CD8-positive, alpha-beta memory T cell (primary cell): ENCODE measurements at regions not wholly inside any gene's neighbourhood (a gene's known extent, or its start where the extent isn't known, plus 50 kb on each side); places are given as distances from the start of the nearest gene placed in this dataset.
"Not testable (repeated sequence)": the region's sequence is repeated elsewhere in the genome, so short reads cannot be mapped to it uniquely, and the experiment has no call there.

Experiments
- CTCF ChIA-PET: fragments of 350-600 bp; sonication (Branson Sonifier 250); formaldehyde crosslinking; loops from one replicate; lab custom pipeline; 2021; ENCODE audit warnings: antibody characterized with exemption; lab: Charles Lee
- POLR2A ChIA-PET: fragments of 350-600 bp; sonication (Branson Sonifier 250); formaldehyde crosslinking; loops from one replicate; lab custom pipeline; 2021; ENCODE audit warnings: antibody characterized with exemption; lab: Charles Lee
- DNase-seq, 5 donors: peaks; one replicate each; pipeline versions ENCODE4 v3.0.0 to v3.0.0-alpha.2; 2020 to 2022; ENCODE audit warnings: mixed read lengths in 1 of 5
- H3K27ac ChIP-seq: one replicate; pipeline ENCODE4 v1.7.0; 2013; ENCODE audit warnings: low read depth, mild to moderate bottlenecking, low read length, moderate library complexity
- H3K27me3 ChIP-seq: 2 replicates; pipeline ENCODE4 v1.7.0; 2013; ENCODE audit warnings: low read length, mild to moderate bottlenecking; ENCODE audit not compliant: insufficient read depth, poor library complexity, severe bottlenecking
- H3K36me3 ChIP-seq: 2 replicates; pipeline ENCODE4 v1.7.0; 2013; ENCODE audit warnings: mild to moderate bottlenecking, low read length, moderate library complexity; ENCODE audit not compliant: insufficient read depth
- H3K4me1 ChIP-seq: 2 replicates; pipeline ENCODE4 v1.7.0; 2013; ENCODE audit warnings: mild to moderate bottlenecking, low read length, moderate library complexity; ENCODE audit not compliant: insufficient read depth
- H3K4me3 ChIP-seq: 2 replicates; pipeline ENCODE4 v1.7.0; 2013; ENCODE audit warnings: mild to moderate bottlenecking, low read length
- H3K9me3 ChIP-seq: 2 replicates; pipeline ENCODE4 v1.7.0; 2013; ENCODE audit warnings: mild to moderate bottlenecking, low read length
- H3K27ac Mint-ChIP-seq, 8 donors: one replicate each; pipeline ENCODE4 v1.8.0; 2020 to 2021; ENCODE audit warnings: mixed read lengths in 8 of 8, mild to moderate bottlenecking in 6 of 8, inconsistent platforms in 3 of 8, moderate library complexity in 3 of 8
- H3K27me3 Mint-ChIP-seq, 2 donors: one replicate each; pipeline ENCODE4 v1.8.0; 2020 to 2021; ENCODE audit warnings: mixed read lengths in 2 of 2, mild to moderate bottlenecking in 1 of 2, moderate library complexity in 1 of 2
- H3K36me3 Mint-ChIP-seq, 3 donors: one replicate each; pipeline ENCODE4 v1.8.0; 2020 to 2021; ENCODE audit warnings: mixed read lengths in 3 of 3, inconsistent platforms in 1 of 3, mild to moderate bottlenecking in 1 of 3
- H3K4me1 Mint-ChIP-seq, 3 donors: one replicate each; pipeline ENCODE4 v1.8.0; 2020 to 2021; ENCODE audit warnings: mixed read lengths in 3 of 3, inconsistent platforms in 1 of 3, mild to moderate bottlenecking in 1 of 3
- H3K4me3 Mint-ChIP-seq, 7 donors: one replicate each; pipeline ENCODE4 v1.8.0; 2020 to 2021; ENCODE audit warnings: mixed read lengths in 7 of 7, mild to moderate bottlenecking in 6 of 7, moderate library complexity in 4 of 7, inconsistent platforms in 2 of 7
- H3K9me3 Mint-ChIP-seq, 5 donors: one replicate each; pipeline ENCODE4 v1.8.0; 2020 to 2022; ENCODE audit warnings: mixed read lengths in 5 of 5, mild to moderate bottlenecking in 3 of 5, moderate library complexity in 2 of 5, inconsistent platforms in 1 of 5

- H3K4me1 Mint-ChIP-seq, H3K36me3 Mint-ChIP-seq, H3K36me3 ChIP-seq, H3K9me3 ChIP-seq, H3K9me3 Mint-ChIP-seq, POLR2A ChIA-PET, CTCF ChIA-PET, H3K4me3 ChIP-seq, H3K27me3 ChIP-seq, DNase-seq, H3K27ac Mint-ChIP-seq, H3K27me3 Mint-ChIP-seq, H3K27ac ChIP-seq, H3K4me3 Mint-ChIP-seq, H3K4me1 ChIP-seq: not testable (repeated sequence)
Measured at GRCh38 chr15:84401461-84401860, 165.9 kb downstream of the GOLGA6L4 start.

GRCh38 chr15:84401891-84402840 lies 166.6 kb downstream of the GOLGA6L4 start:
- H3K4me3 Mint-ChIP-seq, POLR2A ChIA-PET: not testable (repeated sequence)

GRCh38 chr15:84402856-84403608 lies 167.5 kb downstream of the GOLGA6L4 start:
- ChIA-PET CTCF (no interaction called here), POLR2A (no interaction called here)
- peaks cover 0 to 3% of the 10 kb centered on the region in 2 donors for H3K27me3 Mint-ChIP-seq
- no peak for DNase-seq
- Histone ChIP-seq H3K36me3 (no peaks in the 10 kb centered on the region), H3K4me3 (no peak overlapping the region), H3K27ac (no peak overlapping the region), H3K27me3 (no peaks in the 10 kb centered on the region), H3K4me1 (no peaks in the 10 kb centered on the region), H3K9me3 (no peaks in the 10 kb centered on the region)
- no peak overlapping the region for H3K27ac Mint-ChIP-seq
- no peaks in the 10 kb centered on the region for H3K9me3 Mint-ChIP-seq
- H3K4me3 Mint-ChIP-seq = no peak overlapping the region
- no peaks in the 10 kb centered on the region for H3K4me1 Mint-ChIP-seq
- H3K36me3 Mint-ChIP-seq = no peaks in the 10 kb centered on the region

More at GRCh38 chr15:84401891-84402840, 166.6 kb downstream of the GOLGA6L4 start:
- H3K27ac Mint-ChIP-seq, H3K9me3 ChIP-seq, H3K4me3 ChIP-seq, H3K4me1 Mint-ChIP-seq, DNase-seq, H3K36me3 Mint-ChIP-seq, H3K27me3 ChIP-seq, H3K9me3 Mint-ChIP-seq, H3K36me3 ChIP-seq, H3K27ac ChIP-seq, H3K4me1 ChIP-seq, CTCF ChIA-PET, H3K27me3 Mint-ChIP-seq: not testable (repeated sequence)

GRCh38 chr15:84409357-84409756 lies 173.8 kb downstream of the GOLGA6L4 start:
- not testable (repeated sequence) for H3K36me3 Mint-ChIP-seq, H3K27me3 ChIP-seq

GRCh38 chr15:84421513-84422181 lies 179.2 kb upstream of the ZSCAN2 start:
- H3K27ac ChIP-seq, H3K4me3 ChIP-seq, H3K27me3 ChIP-seq, H3K9me3 Mint-ChIP-seq, H3K4me1 Mint-ChIP-seq, H3K4me3 Mint-ChIP-seq, H3K36me3 ChIP-seq, POLR2A ChIA-PET, H3K4me1 ChIP-seq, H3K9me3 ChIP-seq, H3K27me3 Mint-ChIP-seq, H3K36me3 Mint-ChIP-seq, CTCF ChIA-PET, H3K27ac Mint-ChIP-seq: not testable (repeated sequence)
- peak in 1 of 5 donors; percentile 20 for DNase-seq

More at GRCh38 chr15:84409357-84409756, 173.8 kb downstream of the GOLGA6L4 start:
- DNase-seq, H3K4me3 Mint-ChIP-seq, H3K27me3 Mint-ChIP-seq, H3K27ac ChIP-seq, H3K9me3 ChIP-seq, H3K4me1 ChIP-seq, H3K4me1 Mint-ChIP-seq, H3K4me3 ChIP-seq, CTCF ChIA-PET, H3K27ac Mint-ChIP-seq, POLR2A ChIA-PET, H3K9me3 Mint-ChIP-seq, H3K36me3 ChIP-seq: not testable (repeated sequence)

- CTCF ChIA-PET, H3K27ac Mint-ChIP-seq, H3K9me3 Mint-ChIP-seq, H3K9me3 ChIP-seq, H3K36me3 Mint-ChIP-seq, H3K4me1 Mint-ChIP-seq, H3K4me3 ChIP-seq, DNase-seq, H3K4me1 ChIP-seq, H3K27me3 ChIP-seq, H3K4me3 Mint-ChIP-seq, H3K27ac ChIP-seq, H3K27me3 Mint-ChIP-seq, POLR2A ChIA-PET, H3K36me3 ChIP-seq: not testable (repeated sequence)
Measured at GRCh38 chr15:84425327-84425726, 175.5 kb upstream of the ZSCAN2 start.

- H3K9me3 Mint-ChIP-seq, H3K27me3 ChIP-seq, H3K4me3 ChIP-seq, H3K9me3 ChIP-seq, CTCF ChIA-PET, DNase-seq, H3K4me1 ChIP-seq, H3K36me3 Mint-ChIP-seq, H3K4me3 Mint-ChIP-seq, H3K27ac ChIP-seq, H3K27ac Mint-ChIP-seq, POLR2A ChIA-PET, H3K36me3 ChIP-seq, H3K27me3 Mint-ChIP-seq, H3K4me1 Mint-ChIP-seq: not testable (repeated sequence)
Measured at GRCh38 chr15:84473305-84473877, 127.4 kb upstream of the ZSCAN2 start.
